GM12892 (cell line): ENCODE measurements at regions not wholly inside any gene's neighbourhood (a gene's known extent, or its start where the extent isn't known, plus 50 kb on each side); places are given as distances from the start of the nearest gene placed in this dataset.

Experiments
- POLR2A ChIP-seq: IDR thresholded peaks from 2 replicates; pipeline ENCODE4 v1.6.1; 2011; ENCODE audit warnings: low read depth, low read length, control low read depth
- POLR2AphosphoS5 ChIP-seq: IDR thresholded peaks from 2 replicates; pipeline ENCODE4 v1.6.1; 2011; ENCODE audit warnings: low read depth, low read length, control low read depth
- TAF1 ChIP-seq: IDR thresholded peaks from 2 replicates; pipeline ENCODE4 v1.6.1; 2011; ENCODE audit warnings: low read depth, mild to moderate bottlenecking, control low read depth, low read length, borderline replicate concordance

DNA sequence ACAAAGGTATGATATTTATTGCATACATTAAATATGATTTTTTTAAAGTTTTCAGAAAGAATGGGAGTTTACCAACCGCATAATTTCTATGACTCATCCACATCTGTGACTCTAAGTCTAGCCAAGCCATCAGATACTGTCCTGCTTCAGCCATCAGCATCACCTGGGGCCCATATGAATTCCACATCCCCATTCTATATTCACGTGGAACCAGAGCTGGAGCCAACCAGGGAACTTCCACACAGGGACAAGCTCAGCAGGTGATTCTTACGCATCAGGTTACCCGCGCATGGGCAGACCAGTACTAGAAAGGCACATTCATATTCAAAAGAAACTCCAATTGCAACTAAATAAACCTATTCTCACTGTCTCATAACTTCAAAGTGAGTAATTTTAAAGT, 817.7 kb upstream of the IGFBP3 start:
- TF ChIP-seq POLR2A, result no peak
- TF ChIP-seq TAF1, result no peak
- no peak for TF ChIP-seq POLR2AphosphoS5
